ENCODE measurements at regions not wholly inside any gene's neighbourhood (a gene's known extent, or its start where the extent isn't known, plus 50 kb on each side); places are given as distances from the start of the nearest gene placed in this dataset.
A peak's percentile ranks its signal among the peaks of the same experiment; 100 is the strongest.

DNA sequence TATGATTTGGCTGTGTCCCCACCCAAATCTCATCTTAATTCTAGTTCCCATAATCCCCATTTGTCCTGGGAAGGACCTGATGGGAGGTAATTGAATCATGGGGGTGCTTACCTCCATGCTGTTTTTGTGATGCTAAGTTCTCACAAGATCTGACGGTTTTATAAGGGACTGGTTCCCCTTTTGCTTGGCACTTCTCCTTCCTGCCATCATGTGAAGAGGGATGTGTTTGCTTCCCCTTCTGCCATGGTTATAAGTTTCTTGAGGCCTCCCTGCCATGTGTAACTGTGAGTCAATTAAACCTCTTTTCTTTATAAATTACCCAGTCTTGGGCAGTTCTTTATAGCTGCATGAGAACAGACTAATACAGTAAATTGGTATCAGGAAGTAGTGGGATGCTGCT lies 114.1 kb downstream of the ZNF648 start:
- no peak overlapping the region for H3K4me3 ChIP-seq (replicated peaks; ENCODE audit: insufficient read depth, low read length)
- no peak overlapping the region for H3K27ac ChIP-seq (replicated peaks)
- no peaks in the 10 kb centered on the region for H3K27me3 ChIP-seq (ENCODE audit: insufficient read depth, poor library complexity, severe bottlenecking)
- peak; percentile 31 to 66 for DNase-seq (ENCODE audit: low read depth in 1 of 2, low spot score in 1 of 2)
- no peak for TF ChIP-seq REST (IDR thresholded peaks at IDR 0.05; ENCODE audit: insufficient replicate concordance, low read depth)
- TF ChIP-seq POLR2AphosphoS5 (IDR thresholded peaks at IDR 0.05; ENCODE audit: low read depth), result peak; percentile 23; the same call in 1 of the 2 replicates
- peak; percentile 88 for TF ChIP-seq SPI1 (IDR thresholded peaks at IDR 0.05; ENCODE audit: borderline replicate concordance, low read depth)

- TF ChIP-seq SPI1 (IDR thresholded peaks at IDR 0.05; ENCODE audit: borderline replicate concordance, low read depth), result no peak
- peak; percentile 61 for TF ChIP-seq CTCF (IDR thresholded peaks at IDR 0.05; ENCODE audit: insufficient read depth, low read length)
- TF ChIP-seq REST (IDR thresholded peaks at IDR 0.05; ENCODE audit: insufficient replicate concordance, low read depth), result no peak
- Histone ChIP-seq H3K4me3 (replicated peaks; ENCODE audit: insufficient read depth, low read length) (no peak overlapping the region), H3K27ac (replicated peaks) (no peak overlapping the region), H3K27me3 (ENCODE audit: insufficient read depth, poor library complexity, severe bottlenecking) (no peaks in the 10 kb centered on the region)
- DNase-seq (ENCODE audit: low read depth in 1 of 2, low spot score in 1 of 2), result peak; percentile 20 to 56
Observed at GRCh38 chr1:181936768-181937581, 124.5 kb downstream of the ZNF648 start.

DNA sequence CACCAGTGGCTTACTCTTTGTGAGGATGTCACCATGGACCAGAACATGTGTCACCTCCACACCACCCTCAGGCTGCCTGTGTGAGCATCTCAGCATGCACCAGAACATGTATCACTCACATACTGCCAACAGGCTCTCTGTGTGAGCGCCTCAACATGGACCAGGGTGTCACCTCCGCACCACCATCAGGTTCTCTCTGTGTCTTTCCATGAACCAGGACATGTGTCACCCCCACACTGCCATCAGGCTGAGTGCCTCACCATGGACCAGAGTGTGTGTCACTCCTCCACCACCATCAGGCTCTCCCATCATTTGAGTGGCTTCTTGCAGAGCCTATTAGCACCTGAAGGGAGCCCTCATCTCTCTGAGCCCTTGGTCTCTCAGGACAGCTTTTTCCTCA lies 125.2 kb downstream of the ZNF648 start:
- DNase-seq (ENCODE audit: low read depth in 1 of 2, low spot score in 1 of 2), result no peak
- H3K27me3 ChIP-seq (ENCODE audit: insufficient read depth, poor library complexity, severe bottlenecking), result no peaks in the 10 kb centered on the region
- no peak overlapping the region for H3K4me3 ChIP-seq (replicated peaks; ENCODE audit: insufficient read depth, low read length)
- no peak overlapping the region for H3K27ac ChIP-seq (replicated peaks)
- no peak for TF ChIP-seq REST (IDR thresholded peaks at IDR 0.05; ENCODE audit: insufficient replicate concordance, low read depth)
- TF ChIP-seq POLR2AphosphoS5 (IDR thresholded peaks at IDR 0.05; ENCODE audit: low read depth), result no peak
- TF ChIP-seq CTCF (IDR thresholded peaks at IDR 0.05; ENCODE audit: insufficient read depth, low read length), result no peak
- no peak for TF ChIP-seq GABPA (IDR thresholded peaks at IDR 0.05; ENCODE audit: low read depth)
- TF ChIP-seq SPI1 (IDR thresholded peaks at IDR 0.05; ENCODE audit: borderline replicate concordance, low read depth), result no peak

Data from HL-60 (cell line).